Esophagus muscularis mucosa (tissue), 4 donors: ENCODE measurements at regions not wholly inside any gene's neighbourhood (a gene's known extent, or its start where the extent isn't known, plus 50 kb on each side); places are given as distances from the start of the nearest gene placed in this dataset.

Source experiments
- EP300 ChIP-seq: sonication (generic); formaldehyde crosslinking; IDR thresholded peaks from one replicate; pipeline ENCODE4 v1.6.1; 2017; ENCODE audit warnings: antibody characterized with exemption
- POLR2A ChIP-seq: fragments of 450-650 bp; IDR thresholded peaks from one replicate; pipeline ENCODE4 v1.6.1; 2017; ENCODE audit warnings: antibody characterized with exemption, moderate library complexity, mild to moderate bottlenecking, low read depth
- POLR2AphosphoS5 ChIP-seq, 2 donors: sonication (generic); formaldehyde crosslinking; IDR thresholded peaks; one replicate each; pipeline ENCODE4 v1.6.1; 2017; ENCODE audit warnings: antibody characterized with exemption in 2 of 2
- TF ChIP-seq, protein P1 (sequence below), 3 experiments: fragments of 200-600 bp in 2 of 3; fragments of 450-650 bp in 1 of 3; sonication (generic) in 2 of 3; IDR thresholded peaks; one replicate each; pipeline ENCODE4 v1.5.1; 2017 to 2019; ENCODE audit warnings: antibody characterized with exemption in 3 of 3, mild to moderate bottlenecking in 2 of 3, moderate library complexity in 1 of 3

DNA sequence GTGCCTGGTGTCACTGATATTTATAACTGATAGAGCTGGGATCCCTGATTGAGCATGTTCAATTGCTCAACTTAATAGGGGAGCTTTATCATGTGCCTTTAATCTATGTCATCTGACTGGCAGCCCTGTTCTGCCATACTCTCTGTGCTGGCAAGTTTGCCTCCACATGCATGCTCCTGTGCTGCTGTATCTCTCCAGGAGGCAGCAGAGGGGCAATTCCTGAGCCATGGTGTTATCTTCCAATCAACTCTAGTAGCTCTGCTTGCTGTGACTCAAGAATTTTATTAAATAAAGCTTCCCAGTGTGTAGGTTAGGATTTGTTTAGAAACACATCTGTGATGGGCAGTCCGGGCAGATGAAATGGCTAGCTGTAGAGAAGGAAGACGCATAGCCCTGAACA is 642.0 kb downstream of the KIF4B start:
- TF ChIP-seq POLR2A (no peak), EP300 (no peak), POLR2AphosphoS5 (IDR thresholded peaks at IDR 0.05) (no peak)
- TF ChIP-seq, protein P1, sequence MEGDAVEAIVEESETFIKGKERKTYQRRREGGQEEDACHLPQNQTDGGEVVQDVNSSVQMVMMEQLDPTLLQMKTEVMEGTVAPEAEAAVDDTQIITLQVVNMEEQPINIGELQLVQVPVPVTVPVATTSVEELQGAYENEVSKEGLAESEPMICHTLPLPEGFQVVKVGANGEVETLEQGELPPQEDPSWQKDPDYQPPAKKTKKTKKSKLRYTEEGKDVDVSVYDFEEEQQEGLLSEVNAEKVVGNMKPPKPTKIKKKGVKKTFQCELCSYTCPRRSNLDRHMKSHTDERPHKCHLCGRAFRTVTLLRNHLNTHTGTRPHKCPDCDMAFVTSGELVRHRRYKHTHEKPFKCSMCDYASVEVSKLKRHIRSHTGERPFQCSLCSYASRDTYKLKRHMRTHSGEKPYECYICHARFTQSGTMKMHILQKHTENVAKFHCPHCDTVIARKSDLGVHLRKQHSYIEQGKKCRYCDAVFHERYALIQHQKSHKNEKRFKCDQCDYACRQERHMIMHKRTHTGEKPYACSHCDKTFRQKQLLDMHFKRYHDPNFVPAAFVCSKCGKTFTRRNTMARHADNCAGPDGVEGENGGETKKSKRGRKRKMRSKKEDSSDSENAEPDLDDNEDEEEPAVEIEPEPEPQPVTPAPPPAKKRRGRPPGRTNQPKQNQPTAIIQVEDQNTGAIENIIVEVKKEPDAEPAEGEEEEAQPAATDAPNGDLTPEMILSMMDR (IDR thresholded peaks at IDR 0.05): no peak
